GM18909 (cell line): ENCODE measurements at regions not wholly inside any gene's neighbourhood (a gene's known extent, or its start where the extent isn't known, plus 50 kb on each side); places are given as distances from the start of the nearest gene placed in this dataset.
"Not testable (repeated sequence)": the region's sequence is repeated elsewhere in the genome, so short reads cannot be mapped to it uniquely, and the experiment has no call there.

Experiments used
- ATAC-seq: cut with Tn5 transposase; IDR thresholded peaks from one replicate; pipeline ENCODE4 v1.9.1; 2021; ENCODE audit warnings: mild to moderate bottlenecking; ENCODE audit not compliant: unreplicated experiment, poor library complexity

DNA sequence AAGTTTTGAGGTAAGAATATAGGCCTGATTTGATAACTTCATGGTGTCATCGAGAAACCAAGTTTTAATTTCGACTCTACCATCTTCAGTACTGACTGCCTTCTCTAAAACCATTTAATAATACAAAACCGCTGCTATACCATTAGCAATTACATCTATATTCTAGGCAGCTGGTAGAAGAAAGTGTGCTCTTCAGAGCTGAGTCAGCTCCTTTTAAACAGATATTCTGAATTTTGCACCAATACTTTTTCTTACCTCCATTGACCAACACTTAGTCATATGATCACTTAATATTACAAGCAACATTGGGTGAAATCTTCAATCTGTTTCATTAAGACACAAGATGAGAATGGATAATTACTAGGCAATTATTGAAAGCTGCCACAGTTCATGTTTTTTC lies 1667.8 kb downstream of the PCDH9 start:
- ATAC-seq, result no peak

DNA sequence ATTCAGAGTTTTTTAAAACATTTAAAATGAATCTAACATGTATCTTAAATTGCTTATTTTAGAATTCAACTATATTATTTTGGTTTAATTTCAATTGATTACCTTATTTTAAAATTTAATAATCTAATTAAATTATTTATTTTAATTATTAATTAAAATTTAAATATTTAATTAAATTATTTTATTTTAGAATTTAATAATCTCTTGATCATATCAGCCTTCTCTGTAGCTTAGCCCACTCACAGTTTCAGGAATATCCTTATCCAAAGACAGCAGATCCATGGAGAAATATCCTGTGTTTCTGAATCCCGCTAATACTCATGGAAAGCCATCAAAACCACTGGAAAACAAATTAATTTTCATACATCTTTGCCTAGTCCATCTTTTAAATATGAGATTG lies 1669.2 kb downstream of the PCDH9 start:
- no peak for ATAC-seq

DNA sequence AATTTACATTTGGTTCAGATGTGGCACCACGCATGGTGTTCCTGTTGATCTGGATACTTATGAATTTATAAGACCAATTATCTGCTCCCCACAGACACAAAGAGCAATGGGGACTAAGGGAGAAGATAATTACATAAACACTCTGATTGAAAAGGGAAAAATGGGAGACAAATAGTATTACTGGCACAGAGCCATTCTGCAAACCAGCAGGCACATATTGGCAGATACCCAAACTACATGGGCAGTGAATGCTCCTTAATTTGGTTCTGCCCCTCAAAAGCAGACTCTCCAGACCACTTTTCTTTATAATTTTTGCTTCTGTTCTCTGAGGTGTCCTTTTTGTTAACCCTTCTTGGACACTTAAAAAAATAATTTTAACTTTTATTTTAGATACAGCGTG lies 1674.2 kb downstream of the PCDH9 start:
- no peak for ATAC-seq

DNA sequence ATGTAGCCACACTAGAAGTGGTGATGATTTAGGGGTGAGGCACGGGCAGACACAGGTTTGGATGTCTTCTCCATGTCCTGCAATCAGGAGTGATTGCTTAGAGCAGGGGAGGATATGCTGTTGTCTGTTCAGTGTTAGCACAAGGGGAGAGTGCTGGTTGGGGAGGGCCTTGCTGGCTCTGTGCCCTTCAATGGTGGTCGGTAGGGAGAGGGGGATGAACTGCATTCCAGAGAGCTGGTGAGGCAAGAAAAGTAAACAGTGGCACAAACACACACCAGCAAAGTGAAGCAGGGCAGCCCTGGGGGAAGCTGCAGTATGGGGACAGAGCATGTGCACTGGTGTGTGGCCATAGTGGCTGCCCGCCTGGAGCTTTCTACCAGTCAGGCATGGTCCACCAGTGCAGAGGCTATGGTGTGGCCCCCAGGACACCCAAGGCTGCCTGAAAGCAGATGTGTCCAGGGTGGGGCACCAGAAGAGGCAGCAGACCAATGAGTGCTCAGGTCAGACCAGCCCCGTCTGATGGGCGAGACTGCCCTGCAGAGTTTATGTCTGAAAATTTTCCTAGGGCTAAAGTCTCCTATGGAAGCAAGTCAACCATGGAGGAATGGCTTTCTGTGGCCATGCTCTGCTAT lies 1676.9 kb downstream of the PCDH9 start:
- no peak for ATAC-seq

DNA sequence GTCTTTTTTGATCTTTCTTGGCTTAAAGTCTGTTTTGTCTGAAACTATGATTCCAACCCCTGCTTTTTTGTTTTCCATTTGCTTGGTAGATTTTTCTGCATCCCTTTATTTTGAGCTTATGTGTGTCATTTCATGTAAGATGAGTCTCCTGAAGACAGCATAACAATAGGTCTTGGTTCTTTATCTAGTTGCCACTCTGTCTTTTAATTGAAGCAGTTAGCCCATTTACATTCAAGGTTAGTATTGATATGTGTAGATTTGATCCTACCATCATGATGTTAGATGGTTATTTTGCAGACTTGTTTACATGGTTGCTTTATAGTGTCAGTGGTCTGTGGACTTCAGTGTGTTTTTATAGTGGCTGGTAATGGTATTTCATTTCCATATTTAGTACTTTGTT lies 1678.9 kb downstream of the PCDH9 start:
- ATAC-seq, result no peak

DNA sequence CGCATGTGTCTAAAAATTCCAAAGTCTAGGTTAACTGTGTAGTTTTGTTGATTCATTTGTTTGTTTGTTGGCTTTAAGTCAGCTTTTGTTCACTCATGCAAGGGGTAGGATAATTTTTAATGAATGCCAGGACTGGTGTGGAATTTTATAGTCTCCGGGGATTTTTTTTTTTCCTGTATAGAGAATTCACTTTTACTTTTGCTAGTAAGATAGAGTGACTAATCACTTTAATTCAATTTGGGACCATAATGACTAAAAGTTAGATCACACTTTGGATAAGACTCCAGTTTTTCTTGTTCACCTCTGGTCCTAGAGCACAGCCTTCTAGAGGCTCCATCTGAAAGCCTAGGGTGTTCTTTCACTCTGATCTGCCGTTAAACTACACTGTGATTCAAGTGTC lies 1690.0 kb downstream of the PCDH9 start:
- ATAC-seq, result no peak

DNA sequence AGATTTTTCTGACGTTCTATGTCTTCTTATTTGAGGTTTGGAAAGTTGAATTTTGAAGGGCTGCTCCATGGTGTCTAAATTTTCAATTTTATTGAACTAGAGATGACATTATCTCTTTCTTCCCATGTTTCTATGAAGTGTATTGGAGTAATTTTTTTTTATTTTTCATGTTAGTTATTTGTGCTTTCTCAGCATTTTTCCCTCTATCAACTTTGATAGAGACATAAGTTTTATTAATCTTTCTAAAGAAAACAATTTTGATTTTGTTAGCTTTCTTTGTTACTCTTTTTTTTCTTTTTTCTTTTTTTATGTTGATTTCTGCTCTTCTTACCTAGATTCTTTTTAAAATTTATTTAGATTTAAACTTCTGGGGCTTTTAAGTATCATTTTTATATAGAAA lies 1694.8 kb downstream of the PCDH9 start:
- no peak for ATAC-seq

DNA sequence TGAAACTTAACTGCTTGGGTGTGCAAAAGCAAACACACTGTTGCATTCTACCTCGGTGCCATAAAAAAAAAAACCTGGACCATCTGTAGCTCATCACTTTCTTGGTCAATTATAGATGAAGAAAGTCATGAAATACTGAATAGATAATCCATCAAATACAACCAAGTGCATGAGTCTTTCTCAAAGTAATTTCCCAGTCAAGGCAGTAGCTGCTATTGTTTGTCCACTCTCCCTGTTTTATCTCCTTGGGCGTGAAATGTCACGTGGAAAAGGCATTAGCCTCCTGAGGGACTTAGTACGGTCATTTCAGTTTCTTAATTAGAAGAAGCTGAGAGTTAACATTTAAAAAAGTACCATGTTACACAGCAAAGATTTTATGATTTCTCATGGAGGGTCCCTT lies 1697.9 kb downstream of the PCDH9 start:
- ATAC-seq, result no peak

DNA sequence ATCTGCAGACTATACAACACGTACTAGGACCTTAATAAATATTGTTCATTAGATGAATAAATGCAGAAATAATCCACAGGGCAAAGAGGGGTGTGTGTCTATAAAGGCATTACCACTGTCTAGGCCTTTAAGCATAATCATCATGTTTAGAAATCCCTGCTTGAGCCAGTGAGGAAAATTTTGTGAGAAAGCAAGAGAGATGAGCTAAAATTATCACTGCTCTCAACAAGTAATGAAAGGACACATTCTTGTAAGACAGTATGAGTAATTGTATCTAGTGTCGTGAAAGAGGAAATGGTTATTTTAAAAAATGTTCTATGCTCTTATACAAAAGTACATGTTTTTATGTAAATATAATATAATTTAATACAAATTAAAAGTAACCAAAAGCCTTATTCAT lies 1699.4 kb downstream of the PCDH9 start:
- ATAC-seq, result no peak

DNA sequence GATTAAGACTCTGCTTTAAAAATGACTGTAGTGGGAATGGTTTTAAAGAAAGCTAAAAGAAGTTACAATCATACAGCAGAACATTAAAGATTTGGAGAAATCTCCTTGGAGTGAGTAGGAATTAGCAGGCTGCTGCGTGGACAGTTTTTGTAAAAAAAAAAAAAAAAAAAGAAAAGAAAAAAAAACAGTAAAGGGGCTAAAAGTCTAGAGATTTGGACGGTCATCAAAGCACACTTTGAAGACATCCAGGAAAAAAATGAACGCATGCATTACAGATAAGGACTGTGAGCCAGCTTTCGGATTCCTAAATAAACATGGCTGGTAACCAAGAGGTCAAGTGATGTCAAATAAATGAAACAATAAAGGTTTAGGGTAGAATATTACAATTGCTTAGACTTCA lies 1700.6 kb downstream of the PCDH9 start:
- ATAC-seq, result no peak

DNA sequence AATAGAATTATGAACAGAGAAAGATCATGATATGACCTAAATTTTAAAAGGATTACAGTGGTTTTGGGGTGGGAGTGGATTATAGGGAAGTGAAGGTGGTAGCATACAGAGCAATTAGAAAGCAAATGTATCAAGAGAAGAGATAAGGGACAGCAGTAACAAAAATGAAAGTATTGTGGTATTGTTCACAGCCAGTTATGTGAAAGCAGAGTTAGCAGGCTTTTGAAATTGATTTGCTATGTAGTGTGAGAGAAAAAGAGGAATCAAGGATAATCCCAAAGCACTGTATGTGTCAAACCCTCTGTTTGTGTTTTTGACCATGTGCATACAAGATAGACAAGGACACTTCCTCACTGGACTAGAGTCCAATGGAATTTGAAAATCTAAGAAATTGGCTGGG lies 1721.4 kb downstream of the PCDH9 start:
- no peak for ATAC-seq

DNA sequence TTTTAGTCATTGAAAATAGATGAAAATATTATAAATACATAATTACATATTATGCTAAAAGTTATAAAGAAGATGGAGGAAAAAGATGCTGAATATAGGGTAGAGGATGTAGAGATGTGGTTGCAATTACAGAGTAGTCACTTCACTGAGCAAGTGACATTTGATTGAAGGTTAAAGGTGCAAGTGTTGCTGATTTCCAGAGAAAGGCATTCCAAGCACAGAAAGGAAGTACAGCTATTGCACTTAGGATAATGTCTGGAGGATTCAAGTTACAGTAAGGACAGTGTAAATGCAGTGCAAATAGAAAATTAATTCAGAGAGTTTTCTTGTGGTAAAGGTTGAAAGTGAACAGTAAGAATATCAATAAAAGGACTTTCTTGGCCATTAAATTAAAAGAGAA lies 1721.8 kb downstream of the PCDH9 start:
- no peak for ATAC-seq

DNA sequence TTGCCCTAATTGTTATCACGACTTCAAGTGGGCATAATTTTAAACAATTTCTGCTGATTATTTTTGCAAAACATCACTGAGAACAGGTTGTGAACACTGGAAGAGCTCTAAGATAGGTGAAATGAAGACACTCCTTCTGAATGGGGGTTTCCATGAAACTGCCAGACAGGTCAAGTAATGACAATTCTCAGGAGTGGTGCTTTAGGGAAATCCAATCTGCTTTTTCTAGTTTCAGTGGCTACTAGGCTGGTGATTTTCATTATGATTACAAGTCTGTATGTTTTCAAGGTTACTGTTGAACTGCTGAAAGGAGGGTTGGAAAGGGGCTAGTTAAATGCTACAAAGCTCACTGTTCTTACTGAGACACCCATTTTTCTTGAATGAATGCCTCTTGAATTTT lies 1724.2 kb downstream of the PCDH9 start:
- ATAC-seq, result no peak

DNA sequence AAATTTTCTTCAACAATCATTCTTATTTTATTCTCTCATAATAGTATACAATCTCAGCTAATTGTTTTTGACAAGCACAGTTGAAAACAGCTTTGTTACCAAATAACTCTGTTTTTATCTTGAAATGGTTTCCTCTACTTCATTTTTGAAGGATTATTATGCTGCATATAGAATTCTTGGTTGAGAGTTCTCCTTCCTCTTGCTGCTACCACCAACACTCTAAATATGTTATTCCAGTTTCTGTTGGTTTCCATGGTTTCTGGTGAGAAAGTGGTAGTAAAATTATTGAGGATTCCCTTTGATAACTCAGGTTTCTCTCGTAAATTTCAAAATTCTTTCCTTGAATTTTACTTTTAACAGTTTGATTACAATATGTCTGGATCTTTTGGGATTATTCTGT lies 1725.9 kb downstream of the PCDH9 start:
- ATAC-seq, result no peak

DNA sequence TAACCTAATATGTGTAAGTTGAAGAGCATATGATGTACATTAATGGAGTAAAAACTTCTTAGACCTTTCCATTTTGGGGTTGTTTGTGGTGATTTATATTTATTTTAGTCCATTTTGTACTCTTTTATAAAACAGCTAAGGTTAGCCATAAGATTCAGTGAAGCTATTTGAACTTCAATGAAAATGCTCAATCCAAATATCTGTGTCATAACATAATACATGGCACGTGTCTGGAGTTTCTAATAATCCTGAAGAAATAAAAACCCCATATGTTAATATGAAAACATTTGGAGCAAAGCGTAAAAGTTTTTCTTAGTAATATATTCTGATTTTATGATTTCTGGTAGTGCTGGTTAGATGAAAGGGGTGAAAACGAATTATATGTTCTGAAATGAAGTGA lies 1729.7 kb downstream of the PCDH9 start:
- no peak for ATAC-seq

DNA sequence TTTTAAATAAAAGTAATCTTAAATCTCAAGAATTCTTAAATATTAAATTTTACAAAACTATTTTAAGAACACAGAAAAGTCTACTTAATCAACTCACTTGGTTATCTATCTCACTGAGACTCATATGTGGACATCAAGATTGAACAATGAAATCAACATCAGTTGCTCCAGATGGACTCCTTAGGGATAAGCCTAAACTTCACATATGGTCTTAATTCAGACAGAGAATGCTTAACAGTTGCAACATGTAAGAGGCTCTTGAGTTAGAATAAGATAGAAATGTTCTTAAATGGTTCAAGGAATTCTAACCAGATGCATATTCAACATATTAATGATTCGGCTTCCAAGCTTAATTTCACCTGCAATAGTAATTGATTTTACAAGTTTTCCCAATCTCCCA lies 1730.9 kb downstream of the PCDH9 start:
- ATAC-seq, result no peak

DNA sequence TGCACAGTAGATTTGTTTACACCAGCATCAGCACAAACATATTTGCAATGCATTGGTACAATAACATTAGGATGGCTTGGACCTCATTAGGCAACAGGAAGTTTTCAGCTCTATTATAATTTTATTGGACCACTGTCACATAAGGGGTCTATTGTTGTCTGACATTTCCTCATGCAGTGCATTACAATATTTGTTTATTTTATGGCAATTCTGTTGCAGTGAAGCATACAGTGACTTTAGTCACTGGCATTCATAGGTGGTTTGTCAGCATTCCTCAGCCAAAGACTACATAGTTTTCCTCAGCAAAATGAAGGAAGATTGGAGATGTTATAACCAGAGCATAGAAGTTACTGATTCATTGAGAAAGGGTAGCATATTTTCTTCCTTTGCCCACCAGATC lies 1732.9 kb downstream of the PCDH9 start:
- no peak for ATAC-seq

DNA sequence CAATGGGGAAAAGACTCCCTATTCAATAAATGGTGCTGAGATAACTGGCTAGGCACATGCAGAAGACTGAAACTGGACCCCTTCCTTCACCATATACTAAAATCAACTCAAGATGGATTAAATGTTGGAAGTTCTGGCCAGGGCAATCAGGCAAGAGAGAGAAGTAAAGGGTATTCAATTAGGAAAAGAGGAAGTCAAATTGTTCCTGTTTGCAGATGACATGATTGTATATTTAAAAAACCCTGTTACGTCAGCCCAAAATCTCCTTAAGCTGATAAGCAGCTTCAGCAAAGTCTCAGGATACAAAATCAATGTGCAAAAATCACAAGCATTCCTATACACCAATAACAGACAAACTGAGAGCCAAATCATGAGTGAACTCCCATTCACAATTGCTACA lies 1739.4 kb downstream of the PCDH9 start:
- not testable (repeated sequence) for ATAC-seq

DNA sequence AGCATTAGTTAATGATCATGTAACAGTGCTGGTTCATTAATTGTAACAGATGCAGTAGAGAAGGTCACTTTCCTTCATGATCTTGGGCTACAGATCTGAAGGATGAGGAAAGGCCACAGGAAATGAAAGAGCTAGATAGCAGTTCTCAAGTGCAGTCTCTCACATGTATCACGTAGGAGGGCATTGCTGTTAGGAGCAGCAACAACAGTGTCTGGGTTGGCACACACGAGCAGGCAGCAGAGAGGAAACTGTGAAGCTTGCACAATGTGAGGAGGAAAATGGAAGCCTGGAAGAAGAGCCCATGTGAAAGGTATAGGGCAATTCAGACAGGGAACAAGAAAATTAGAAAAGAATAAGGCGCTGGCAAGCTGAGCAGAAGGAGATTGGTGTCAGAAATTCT lies 1741.5 kb downstream of the PCDH9 start:
- ATAC-seq, result no peak

DNA sequence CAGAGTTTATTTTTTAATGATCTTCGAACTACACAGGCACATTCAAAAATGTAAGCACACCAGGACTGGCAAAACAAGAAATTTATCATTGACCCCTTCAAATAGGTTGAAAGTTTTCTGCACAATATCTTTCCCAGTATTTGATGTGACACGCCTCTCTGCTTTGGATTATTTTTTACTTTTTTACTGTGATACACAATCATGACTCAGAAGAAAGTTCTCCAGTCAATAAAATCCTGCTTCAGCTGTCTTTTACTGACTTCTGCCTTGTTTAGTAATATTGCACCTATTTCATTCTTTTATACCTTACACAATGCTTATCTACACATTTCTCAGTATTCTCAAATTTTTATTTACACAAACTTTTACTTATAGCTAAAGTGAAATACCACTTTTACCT lies 1750.4 kb downstream of the PCDH9 start:
- ATAC-seq, result no peak

DNA sequence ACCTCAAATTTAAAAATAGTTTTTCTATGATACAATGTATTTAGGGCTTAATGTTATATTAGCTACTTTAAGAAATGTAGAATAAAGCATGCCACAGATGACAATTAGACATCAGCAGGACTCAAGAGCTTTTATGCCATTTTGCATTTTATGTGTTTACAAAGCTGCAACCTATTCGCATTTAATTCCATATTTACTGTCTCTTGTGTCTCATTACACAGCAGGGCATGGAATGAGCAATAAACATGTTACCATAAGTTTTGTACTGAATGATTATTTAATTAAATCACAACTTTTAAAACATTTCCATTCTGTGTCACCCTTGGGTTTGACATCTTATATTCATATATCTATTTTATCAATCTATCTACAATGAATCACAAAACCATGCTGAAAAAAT lies 1756.9 kb downstream of the PCDH9 start:
- ATAC-seq, result no peak

DNA sequence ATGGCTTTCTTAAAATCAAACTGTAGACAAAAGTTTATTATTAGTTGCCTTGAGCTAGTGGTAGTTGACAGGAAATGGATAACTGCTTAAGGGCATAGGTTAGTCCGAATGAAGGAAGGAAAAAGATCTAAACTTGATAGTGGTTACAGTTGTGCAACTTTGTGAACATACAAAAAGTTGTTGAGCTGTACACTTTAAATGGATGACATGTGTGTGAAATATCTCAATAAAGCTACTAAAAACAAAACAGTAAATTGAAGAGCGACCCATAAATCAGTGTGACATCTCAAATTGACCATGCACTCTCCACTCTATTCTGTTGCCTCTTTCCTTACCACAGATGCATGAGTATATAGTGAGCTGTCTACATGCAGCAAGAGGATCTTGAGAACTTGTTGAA lies 1757.8 kb downstream of the PCDH9 start:
- ATAC-seq, result no peak

DNA sequence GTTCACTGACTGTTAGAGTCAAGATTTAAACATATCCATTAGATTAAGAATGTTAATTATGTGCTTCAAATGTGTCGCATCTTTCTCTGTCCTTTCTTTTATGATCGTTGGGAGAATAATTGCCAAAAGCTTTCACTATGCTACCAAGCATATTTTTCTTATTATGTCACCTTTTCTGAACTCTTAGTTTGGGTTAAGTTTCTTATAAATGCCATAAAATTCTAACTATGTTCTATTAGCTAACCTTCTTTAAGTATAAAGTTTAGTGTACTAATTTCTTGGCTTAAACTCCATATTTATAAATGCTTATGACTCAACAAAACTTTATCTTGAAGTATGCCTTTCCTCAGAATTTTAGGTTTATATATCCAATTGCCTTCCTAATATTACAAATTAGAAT lies 1759.4 kb downstream of the PCDH9 start:
- ATAC-seq, result no peak
